ENCODE measurements at regions not wholly inside any gene's neighbourhood (a gene's known extent, or its start where the extent isn't known, plus 50 kb on each side); places are given as distances from the start of the nearest gene placed in this dataset.

DNA sequence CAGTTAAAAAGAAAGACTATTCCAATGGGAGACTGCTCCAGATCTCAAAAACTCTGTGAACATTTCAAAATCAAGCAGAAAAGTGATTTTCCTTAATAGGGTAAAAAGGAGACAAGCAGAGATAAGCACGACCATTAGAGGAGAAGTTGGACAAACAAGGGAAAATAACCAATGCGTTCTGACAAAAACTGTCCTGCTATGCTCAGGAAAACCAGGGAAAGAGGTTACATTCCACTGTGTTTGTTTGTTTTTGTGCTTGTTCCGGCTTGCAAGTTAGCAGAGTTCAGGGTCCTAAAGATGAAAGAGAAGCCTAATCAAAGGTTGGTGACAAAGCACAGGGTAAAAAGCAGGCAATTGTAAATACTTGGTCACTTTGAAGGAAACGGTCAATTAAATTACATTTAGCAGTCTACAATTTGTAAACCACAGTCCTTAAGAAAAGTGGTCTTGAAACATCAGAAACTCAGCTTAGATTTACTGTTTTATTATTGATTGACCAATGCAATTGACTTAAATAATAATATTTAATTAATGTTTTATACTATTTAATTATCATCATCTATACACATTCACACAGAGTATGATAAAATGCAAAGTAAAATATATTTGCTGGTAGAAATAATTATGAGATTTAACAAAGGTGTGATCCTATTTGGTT is 186.2 kb upstream of the CPXCR1 start:
- Histone ChIP-seq H3K9me3 (replicated peaks; ENCODE audit: control insufficient read depth, insufficient read depth, low read depth, low read length) (no peaks in the 10 kb centered on the region; the same call in 1 of the 2 replicates), H2AFZ (ENCODE audit: low read depth, low read length) (no peak overlapping the region), H4K20me1 (replicated peaks; ENCODE audit: control insufficient read depth, insufficient read depth, low read length) (no peaks in the 10 kb centered on the region), H3K79me2 (ENCODE audit: control insufficient read depth, insufficient read depth, low read length) (no peaks in the 10 kb centered on the region), H3K9me1 (ENCODE audit: control insufficient read depth, insufficient read depth, low read length) (no peaks in the 10 kb centered on the region), H3K4me3 (no peak overlapping the region), H3K4me1 (replicated peaks in 1 of 2; ENCODE audit: control insufficient read depth in 2 of 2, insufficient read depth in 2 of 2, low read length in 2 of 2) (no peaks in the 10 kb centered on the region), H3K27me3 (ENCODE audit: control insufficient read depth in 2 of 2, insufficient read depth in 2 of 2, low read length in 2 of 2) (no peaks in the 10 kb centered on the region), H3K36me3 (ENCODE audit: control insufficient read depth, insufficient read depth, low read length) (no peaks in the 10 kb centered on the region), H3K4me2 (ENCODE audit: insufficient read depth, low read length) (no peak overlapping the region), H3K27ac (ENCODE audit: extremely low read depth, low read depth, low read length) (no peak overlapping the region), H3K9ac (ENCODE audit: insufficient read depth in 1 of 2, low read depth in 2 of 2, low read length in 2 of 2) (no peak overlapping the region)
- POLR2A ChIA-PET, result no interaction called here
- no peak for FAIRE-seq
- no peak for DNase-seq (ENCODE audit: extremely low read depth in 1 of 4, low spot score in 3 of 4)
- in situ Hi-C loops (cut with MboI), result no loop called here
- intact Hi-C loops (cut with micrococcal nuclease), result no loop called here
- ATAC-seq, result no peak
- CTCF ChIA-PET (ENCODE audit: low intra/inter-chr PET ratio), result no interaction called here
- no peak for TF ChIP-seq CEBPG (CRISPR knock-in tag; IDR thresholded peaks at IDR 0.05)
- TF ChIP-seq CEBPG (tag; conservative IDR thresholded peaks at IDR 0.05 in 1 of 2, IDR thresholded peaks at IDR 0.05 in 1 of 2), result no peak
- no peak for TF ChIP-seq PHB2 (IDR thresholded peaks at IDR 0.05; ENCODE audit: low read depth)
- TF ChIP-seq ZC3H4 (CRISPR knock-in tag; IDR thresholded peaks at IDR 0.05; ENCODE audit: borderline replicate concordance), result no peak
- TF ChIP-seq EZH2 (IDR thresholded peaks at IDR 0.05; ENCODE audit: borderline replicate concordance, low read depth, low read length), result no peak
- TF ChIP-seq RBM15 (IDR thresholded peaks at IDR 0.05; ENCODE audit: insufficient read depth, low read length), result no peak
- no peak for TF ChIP-seq SNAPC5 (CRISPR knock-in tag; IDR thresholded peaks at IDR 0.05)
- no peak for TF ChIP-seq ZNF408 (CRISPR knock-in tag; IDR thresholded peaks at IDR 0.05; ENCODE audit: low read depth)
- no peak for TF ChIP-seq ZNF696 (CRISPR knock-in tag; conservative IDR thresholded peaks at IDR 0.05)
- no peak for TF ChIP-seq XRCC5 (IDR thresholded peaks at IDR 0.05; ENCODE audit: low read depth, low read length)
- TF ChIP-seq NFATC3 (IDR thresholded peaks at IDR 0.05), result no peak
- TF ChIP-seq, protein P1, sequence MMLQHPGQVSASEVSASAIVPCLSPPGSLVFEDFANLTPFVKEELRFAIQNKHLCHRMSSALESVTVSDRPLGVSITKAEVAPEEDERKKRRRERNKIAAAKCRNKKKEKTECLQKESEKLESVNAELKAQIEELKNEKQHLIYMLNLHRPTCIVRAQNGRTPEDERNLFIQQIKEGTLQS (IDR thresholded peaks at IDR 0.05), result no peak
- TF ChIP-seq, protein P1 (CRISPR knock-in tag; conservative IDR thresholded peaks at IDR 0.05), result no peak
- no peak for TF ChIP-seq SRF (CRISPR knock-in tag; IDR thresholded peaks at IDR 0.05)
- TF ChIP-seq YBX1 (IDR thresholded peaks at IDR 0.05), result no peak
- no peak for TF ChIP-seq HDAC8 (tag; IDR thresholded peaks at IDR 0.05)
- TF ChIP-seq, protein P2, sequence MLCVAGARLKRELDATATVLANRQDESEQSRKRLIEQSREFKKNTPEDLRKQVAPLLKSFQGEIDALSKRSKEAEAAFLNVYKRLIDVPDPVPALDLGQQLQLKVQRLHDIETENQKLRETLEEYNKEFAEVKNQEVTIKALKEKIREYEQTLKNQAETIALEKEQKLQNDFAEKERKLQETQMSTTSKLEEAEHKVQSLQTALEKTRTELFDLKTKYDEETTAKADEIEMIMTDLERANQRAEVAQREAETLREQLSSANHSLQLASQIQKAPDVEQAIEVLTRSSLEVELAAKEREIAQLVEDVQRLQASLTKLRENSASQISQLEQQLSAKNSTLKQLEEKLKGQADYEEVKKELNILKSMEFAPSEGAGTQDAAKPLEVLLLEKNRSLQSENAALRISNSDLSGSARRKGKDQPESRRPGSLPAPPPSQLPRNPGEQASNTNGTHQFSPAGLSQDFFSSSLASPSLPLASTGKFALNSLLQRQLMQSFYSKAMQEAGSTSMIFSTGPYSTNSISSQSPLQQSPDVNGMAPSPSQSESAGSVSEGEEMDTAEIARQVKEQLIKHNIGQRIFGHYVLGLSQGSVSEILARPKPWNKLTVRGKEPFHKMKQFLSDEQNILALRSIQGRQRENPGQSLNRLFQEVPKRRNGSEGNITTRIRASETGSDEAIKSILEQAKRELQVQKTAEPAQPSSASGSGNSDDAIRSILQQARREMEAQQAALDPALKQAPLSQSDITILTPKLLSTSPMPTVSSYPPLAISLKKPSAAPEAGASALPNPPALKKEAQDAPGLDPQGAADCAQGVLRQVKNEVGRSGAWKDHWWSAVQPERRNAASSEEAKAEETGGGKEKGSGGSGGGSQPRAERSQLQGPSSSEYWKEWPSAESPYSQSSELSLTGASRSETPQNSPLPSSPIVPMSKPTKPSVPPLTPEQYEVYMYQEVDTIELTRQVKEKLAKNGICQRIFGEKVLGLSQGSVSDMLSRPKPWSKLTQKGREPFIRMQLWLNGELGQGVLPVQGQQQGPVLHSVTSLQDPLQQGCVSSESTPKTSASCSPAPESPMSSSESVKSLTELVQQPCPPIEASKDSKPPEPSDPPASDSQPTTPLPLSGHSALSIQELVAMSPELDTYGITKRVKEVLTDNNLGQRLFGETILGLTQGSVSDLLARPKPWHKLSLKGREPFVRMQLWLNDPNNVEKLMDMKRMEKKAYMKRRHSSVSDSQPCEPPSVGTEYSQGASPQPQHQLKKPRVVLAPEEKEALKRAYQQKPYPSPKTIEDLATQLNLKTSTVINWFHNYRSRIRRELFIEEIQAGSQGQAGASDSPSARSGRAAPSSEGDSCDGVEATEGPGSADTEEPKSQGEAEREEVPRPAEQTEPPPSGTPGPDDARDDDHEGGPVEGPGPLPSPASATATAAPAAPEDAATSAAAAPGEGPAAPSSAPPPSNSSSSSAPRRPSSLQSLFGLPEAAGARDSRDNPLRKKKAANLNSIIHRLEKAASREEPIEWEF (CRISPR knock-in tag; IDR thresholded peaks at IDR 0.05), result no peak
- no peak for TF ChIP-seq ARNT (IDR thresholded peaks at IDR 0.05)
- no TSS peak for BruUV-seq (replicated peaks)
- WGBS (ENCODE audit: insufficient coverage, low coverage, missing lambda C conversion rate), result 4% methylated on average over 4 of the region's 4 CpGs
